ENCODE measurements at regions not wholly inside any gene's neighbourhood (a gene's known extent, or its start where the extent isn't known, plus 50 kb on each side); places are given as distances from the start of the nearest gene placed in this dataset.

DNA sequence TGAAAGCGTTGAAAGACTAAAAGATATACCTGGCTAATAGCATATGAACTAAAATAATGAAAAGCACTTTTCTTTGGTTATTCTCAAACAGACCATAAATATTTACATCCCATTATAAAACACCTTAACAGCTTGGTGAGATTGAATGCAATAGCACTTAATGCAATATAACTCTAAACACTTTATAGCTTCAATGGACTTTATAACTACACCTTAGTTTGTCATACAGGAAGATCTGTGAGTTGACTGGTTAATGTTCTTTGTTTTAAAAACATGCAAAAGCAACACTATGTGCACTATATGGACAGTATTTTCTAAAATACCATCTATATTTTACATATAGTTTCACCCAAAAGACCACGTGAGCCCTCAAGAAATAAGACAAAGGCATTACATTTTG lies 353.3 kb upstream of the ACVR2A start (continued):
- TF ChIP-seq, protein P1, sequence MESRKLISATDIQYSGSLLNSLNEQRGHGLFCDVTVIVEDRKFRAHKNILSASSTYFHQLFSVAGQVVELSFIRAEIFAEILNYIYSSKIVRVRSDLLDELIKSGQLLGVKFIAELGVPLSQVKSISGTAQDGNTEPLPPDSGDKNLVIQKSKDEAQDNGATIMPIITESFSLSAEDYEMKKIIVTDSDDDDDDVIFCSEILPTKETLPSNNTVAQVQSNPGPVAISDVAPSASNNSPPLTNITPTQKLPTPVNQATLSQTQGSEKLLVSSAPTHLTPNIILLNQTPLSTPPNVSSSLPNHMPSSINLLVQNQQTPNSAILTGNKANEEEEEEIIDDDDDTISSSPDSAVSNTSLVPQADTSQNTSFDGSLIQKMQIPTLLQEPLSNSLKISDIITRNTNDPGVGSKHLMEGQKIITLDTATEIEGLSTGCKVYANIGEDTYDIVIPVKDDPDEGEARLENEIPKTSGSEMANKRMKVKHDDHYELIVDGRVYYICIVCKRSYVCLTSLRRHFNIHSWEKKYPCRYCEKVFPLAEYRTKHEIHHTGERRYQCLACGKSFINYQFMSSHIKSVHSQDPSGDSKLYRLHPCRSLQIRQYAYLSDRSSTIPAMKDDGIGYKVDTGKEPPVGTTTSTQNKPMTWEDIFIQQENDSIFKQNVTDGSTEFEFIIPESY (IDR thresholded peaks at IDR 0.05; ENCODE audit: extremely low read depth, insufficient replicate concordance, low read length), result no peak
- TF ChIP-seq POLR2AphosphoS5 (IDR thresholded peaks at IDR 0.05; ENCODE audit: low read depth, low read length), result no peak
- TF ChIP-seq POLR2A (IDR thresholded peaks at IDR 0.05; ENCODE audit: borderline replicate concordance, extremely low read depth, insufficient read depth, insufficient read length), result no peak
- TF ChIP-seq SP1 (IDR thresholded peaks at IDR 0.05; ENCODE audit: low read depth), result no peak

DNA sequence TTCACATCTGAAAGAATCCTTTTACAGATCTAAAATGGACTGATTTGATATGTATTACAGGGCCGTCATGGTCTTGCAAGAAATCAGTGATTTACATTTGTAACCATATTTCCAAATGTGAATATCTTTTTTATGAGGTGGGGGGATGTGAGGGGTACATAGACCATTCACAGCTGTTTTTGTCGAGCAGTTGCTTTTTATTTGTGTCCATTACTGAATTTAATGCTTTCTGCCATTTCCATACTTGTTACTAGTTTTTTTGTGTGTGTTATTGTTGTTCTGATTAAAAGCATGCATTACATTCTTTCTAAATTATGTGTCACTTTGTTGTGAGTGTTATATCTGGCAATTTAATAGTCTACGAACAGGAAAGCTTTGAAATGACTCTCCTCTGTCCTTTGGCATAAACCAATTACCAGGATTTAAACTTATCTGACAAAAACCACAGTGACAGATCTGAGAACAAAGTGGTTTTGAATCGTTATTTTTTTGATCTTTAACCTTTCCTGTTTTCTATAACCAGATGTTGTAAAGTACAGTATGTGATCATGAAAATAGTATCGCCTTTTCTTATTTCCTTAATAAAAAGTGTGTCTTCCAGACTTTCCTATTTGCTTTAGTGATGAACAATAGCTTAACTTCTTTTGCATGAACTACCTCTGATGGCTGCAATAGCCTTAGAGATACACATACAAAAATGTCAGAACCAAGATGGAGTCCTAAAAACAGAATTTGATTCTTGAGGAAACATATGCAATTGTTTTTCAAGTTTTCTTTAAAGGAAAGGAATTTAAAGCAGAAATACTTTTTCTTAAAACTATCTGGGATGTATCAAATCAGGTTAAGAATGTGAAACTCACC lies 354.2 kb upstream of the ACVR2A start:
- H4K20me1 ChIP-seq (ENCODE audit: insufficient read depth), result no peaks in the 10 kb centered on the region
- TF ChIP-seq, protein P2, sequence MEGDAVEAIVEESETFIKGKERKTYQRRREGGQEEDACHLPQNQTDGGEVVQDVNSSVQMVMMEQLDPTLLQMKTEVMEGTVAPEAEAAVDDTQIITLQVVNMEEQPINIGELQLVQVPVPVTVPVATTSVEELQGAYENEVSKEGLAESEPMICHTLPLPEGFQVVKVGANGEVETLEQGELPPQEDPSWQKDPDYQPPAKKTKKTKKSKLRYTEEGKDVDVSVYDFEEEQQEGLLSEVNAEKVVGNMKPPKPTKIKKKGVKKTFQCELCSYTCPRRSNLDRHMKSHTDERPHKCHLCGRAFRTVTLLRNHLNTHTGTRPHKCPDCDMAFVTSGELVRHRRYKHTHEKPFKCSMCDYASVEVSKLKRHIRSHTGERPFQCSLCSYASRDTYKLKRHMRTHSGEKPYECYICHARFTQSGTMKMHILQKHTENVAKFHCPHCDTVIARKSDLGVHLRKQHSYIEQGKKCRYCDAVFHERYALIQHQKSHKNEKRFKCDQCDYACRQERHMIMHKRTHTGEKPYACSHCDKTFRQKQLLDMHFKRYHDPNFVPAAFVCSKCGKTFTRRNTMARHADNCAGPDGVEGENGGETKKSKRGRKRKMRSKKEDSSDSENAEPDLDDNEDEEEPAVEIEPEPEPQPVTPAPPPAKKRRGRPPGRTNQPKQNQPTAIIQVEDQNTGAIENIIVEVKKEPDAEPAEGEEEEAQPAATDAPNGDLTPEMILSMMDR (IDR thresholded peaks at IDR 0.05 in 2 of 3, conservative IDR thresholded peaks at IDR 0.05 in 1 of 3; ENCODE audit: borderline replicate concordance in 1 of 3, insufficient read depth in 1 of 3, low read depth in 2 of 3, low read length in 2 of 3), result no peak
- TF ChIP-seq JUND (IDR thresholded peaks at IDR 0.05) (no peak), ZFX (IDR thresholded peaks at IDR 0.05) (no peak), POLR2A (IDR thresholded peaks at IDR 0.05; ENCODE audit: borderline replicate concordance, extremely low read depth, insufficient read depth, insufficient read length) (no peak), SIN3A (IDR thresholded peaks at IDR 0.05; ENCODE audit: low read depth) (no peak), POLR2AphosphoS5 (IDR thresholded peaks at IDR 0.05; ENCODE audit: low read depth, low read length) (no peak), TCF7L2 (IDR thresholded peaks at IDR 0.05; ENCODE audit: borderline replicate concordance, extremely low read depth, insufficient read depth, insufficient read length) (no peak), EZH2 (IDR thresholded peaks at IDR 0.05) (no peak), EGR1 (IDR thresholded peaks at IDR 0.05; ENCODE audit: low read depth) (no peak)
- TF ChIP-seq, protein P3, sequence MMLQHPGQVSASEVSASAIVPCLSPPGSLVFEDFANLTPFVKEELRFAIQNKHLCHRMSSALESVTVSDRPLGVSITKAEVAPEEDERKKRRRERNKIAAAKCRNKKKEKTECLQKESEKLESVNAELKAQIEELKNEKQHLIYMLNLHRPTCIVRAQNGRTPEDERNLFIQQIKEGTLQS (IDR thresholded peaks at IDR 0.05), result no peak
- ATAC-seq, result no peak
- intact Hi-C loops (cut with micrococcal nuclease), result no loop called here
- DNase-seq (ENCODE audit: low read depth, low spot score), result no peak
- H3K9ac ChIP-seq (ENCODE audit: low read length), result no peak overlapping the region
- RAD21 ChIA-PET (ENCODE audit: low non-redundant PET in 1 of 2, low total read pairs in 2 of 2, uncharacterized antibody in 2 of 2, unreplicated experiment in 2 of 2), result no interaction called here
- H3K36me3 ChIP-seq (ENCODE audit: control insufficient read depth in 1 of 2, insufficient read depth in 2 of 2, low read length in 2 of 2), result no peaks in the 10 kb centered on the region
- POLR2A ChIA-PET, result no interaction called here
- no peak overlapping the region for H3K27ac ChIP-seq (ENCODE audit: low read depth, low read length)
- no TSS peak for BruUV-seq (replicated peaks)
- CTCF ChIA-PET, result no interaction called here
- H3K4me3 ChIP-seq (replicated peaks in 1 of 2; ENCODE audit: low read depth in 1 of 2, low read length in 2 of 2), result no peak overlapping the region
- no peaks in the 10 kb centered on the region for H3K4me1 ChIP-seq (ENCODE audit: control insufficient read depth in 1 of 2, insufficient read depth in 2 of 2, low read length in 2 of 2)
- no peak overlapping the region for H2AFZ ChIP-seq (ENCODE audit: low read depth, low read length, poor library complexity, severe bottlenecking)
- H3K4me2 ChIP-seq (ENCODE audit: low read length), result no peak overlapping the region
- no peaks in the 10 kb centered on the region for H3K27me3 ChIP-seq (ENCODE audit: insufficient read depth, low read length)
- no peaks in the 10 kb centered on the region for H3K9me2 ChIP-seq (ENCODE audit: insufficient read depth)
- H3K9me3 ChIP-seq (ENCODE audit: control insufficient read depth in 1 of 2, insufficient read depth in 1 of 2, low read depth in 1 of 2, low read length in 2 of 2), result no peaks in the 10 kb centered on the region
- no peaks in the 10 kb centered on the region for H3K79me2 ChIP-seq (ENCODE audit: insufficient read depth, low read length)
